Esophagus squamous epithelium (tissue), 4 donors: ENCODE measurements at regions not wholly inside any gene's neighbourhood (a gene's known extent, or its start where the extent isn't known, plus 50 kb on each side); places are given as distances from the start of the nearest gene placed in this dataset.

Experiments used
- POLR2A ChIP-seq, 4 donors: fragments of 450-650 bp; IDR thresholded peaks; one replicate each; pipeline ENCODE4 v1.6.1; 2017; ENCODE audit warnings: antibody characterized with exemption in 4 of 4, mild to moderate bottlenecking in 4 of 4, moderate library complexity in 3 of 4
- TF ChIP-seq, protein P1 (sequence below), 6 experiments: fragments of 450-650 bp in 4 of 6; fragments of 200-600 bp in 2 of 6; sonication (generic) in 2 of 6; IDR thresholded peaks; one replicate each; pipeline ENCODE4 v1.5.1; 2016 to 2019; ENCODE audit warnings: antibody characterized with exemption in 6 of 6, mild to moderate bottlenecking in 4 of 6, moderate library complexity in 4 of 6

DNA sequence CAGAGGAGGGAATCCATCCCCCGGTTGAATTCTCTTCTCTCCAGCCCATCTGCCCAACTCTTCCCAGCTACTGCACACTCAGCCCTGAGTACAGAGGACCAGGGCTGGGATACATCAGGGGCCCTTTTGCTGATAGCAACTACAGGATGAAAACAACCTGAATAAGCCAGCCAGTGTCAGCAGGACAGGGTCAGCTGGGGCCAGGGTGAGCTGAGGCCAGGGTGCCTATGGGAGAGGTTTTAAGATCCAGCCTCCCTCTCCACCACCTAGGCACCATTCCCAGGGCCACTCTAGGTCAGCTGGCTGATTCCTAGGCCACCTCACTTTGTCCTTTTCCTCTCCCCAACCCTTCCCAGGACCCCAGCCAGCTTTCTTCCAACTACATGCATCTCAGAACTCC lies 83.8 kb downstream of the MRPL46 start:
- TF ChIP-seq, protein P1, sequence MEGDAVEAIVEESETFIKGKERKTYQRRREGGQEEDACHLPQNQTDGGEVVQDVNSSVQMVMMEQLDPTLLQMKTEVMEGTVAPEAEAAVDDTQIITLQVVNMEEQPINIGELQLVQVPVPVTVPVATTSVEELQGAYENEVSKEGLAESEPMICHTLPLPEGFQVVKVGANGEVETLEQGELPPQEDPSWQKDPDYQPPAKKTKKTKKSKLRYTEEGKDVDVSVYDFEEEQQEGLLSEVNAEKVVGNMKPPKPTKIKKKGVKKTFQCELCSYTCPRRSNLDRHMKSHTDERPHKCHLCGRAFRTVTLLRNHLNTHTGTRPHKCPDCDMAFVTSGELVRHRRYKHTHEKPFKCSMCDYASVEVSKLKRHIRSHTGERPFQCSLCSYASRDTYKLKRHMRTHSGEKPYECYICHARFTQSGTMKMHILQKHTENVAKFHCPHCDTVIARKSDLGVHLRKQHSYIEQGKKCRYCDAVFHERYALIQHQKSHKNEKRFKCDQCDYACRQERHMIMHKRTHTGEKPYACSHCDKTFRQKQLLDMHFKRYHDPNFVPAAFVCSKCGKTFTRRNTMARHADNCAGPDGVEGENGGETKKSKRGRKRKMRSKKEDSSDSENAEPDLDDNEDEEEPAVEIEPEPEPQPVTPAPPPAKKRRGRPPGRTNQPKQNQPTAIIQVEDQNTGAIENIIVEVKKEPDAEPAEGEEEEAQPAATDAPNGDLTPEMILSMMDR (IDR thresholded peaks at IDR 0.05) = no peak
- TF ChIP-seq POLR2A (IDR thresholded peaks at IDR 0.05) = no peak
